ENCODE measurements at regions not wholly inside any gene's neighbourhood (a gene's known extent, or its start where the extent isn't known, plus 50 kb on each side); places are given as distances from the start of the nearest gene placed in this dataset.

GRCh38 chr3:1527786-1528185 is 435.0 kb downstream of the CNTN6 start:
- TF ChIP-seq, protein P1, sequence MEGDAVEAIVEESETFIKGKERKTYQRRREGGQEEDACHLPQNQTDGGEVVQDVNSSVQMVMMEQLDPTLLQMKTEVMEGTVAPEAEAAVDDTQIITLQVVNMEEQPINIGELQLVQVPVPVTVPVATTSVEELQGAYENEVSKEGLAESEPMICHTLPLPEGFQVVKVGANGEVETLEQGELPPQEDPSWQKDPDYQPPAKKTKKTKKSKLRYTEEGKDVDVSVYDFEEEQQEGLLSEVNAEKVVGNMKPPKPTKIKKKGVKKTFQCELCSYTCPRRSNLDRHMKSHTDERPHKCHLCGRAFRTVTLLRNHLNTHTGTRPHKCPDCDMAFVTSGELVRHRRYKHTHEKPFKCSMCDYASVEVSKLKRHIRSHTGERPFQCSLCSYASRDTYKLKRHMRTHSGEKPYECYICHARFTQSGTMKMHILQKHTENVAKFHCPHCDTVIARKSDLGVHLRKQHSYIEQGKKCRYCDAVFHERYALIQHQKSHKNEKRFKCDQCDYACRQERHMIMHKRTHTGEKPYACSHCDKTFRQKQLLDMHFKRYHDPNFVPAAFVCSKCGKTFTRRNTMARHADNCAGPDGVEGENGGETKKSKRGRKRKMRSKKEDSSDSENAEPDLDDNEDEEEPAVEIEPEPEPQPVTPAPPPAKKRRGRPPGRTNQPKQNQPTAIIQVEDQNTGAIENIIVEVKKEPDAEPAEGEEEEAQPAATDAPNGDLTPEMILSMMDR (IDR thresholded peaks at IDR 0.05; ENCODE audit: low read length) = no peak
- TF ChIP-seq EZH2phosphoT487 (IDR thresholded peaks at IDR 0.05; ENCODE audit: low read length) = no peak
- no peak for TF ChIP-seq EZH2 (optimal IDR thresholded peaks at IDR 0.05; ENCODE audit: low read depth, low read length)
